Osteoblast (primary cell): ENCODE measurements at regions not wholly inside any gene's neighbourhood (a gene's known extent, or its start where the extent isn't known, plus 50 kb on each side); places are given as distances from the start of the nearest gene placed in this dataset.

ENCODE experiments used
- DNase-seq: peaks from one replicate; pipeline ENCODE4 v3.0.0; 2011; ENCODE audit warnings: low spot score, mixed read lengths; ENCODE audit not compliant: insufficient read length; ENCODE audit errors: missing footprints
- H2AFZ ChIP-seq: 2 replicates; pipeline ENCODE4 v1.6.0; 2011; ENCODE audit warnings: mild to moderate bottlenecking, low read length
- H3K27ac ChIP-seq: 2 replicates; pipeline ENCODE4 v1.5.1; 2011; ENCODE audit warnings: mild to moderate bottlenecking, low read depth, low read length, moderate library complexity
- H3K27me3 ChIP-seq: 2 replicates; pipeline ENCODE4 v1.6.0; 2012; ENCODE audit warnings: mild to moderate bottlenecking, control low read depth, inconsistent platforms, low read length, moderate library complexity; ENCODE audit not compliant: insufficient read depth
- H3K36me3 ChIP-seq: 2 replicates; pipeline ENCODE4 v1.5.1; 2011; ENCODE audit warnings: mild to moderate bottlenecking, low read length, control low read depth, moderate library complexity; ENCODE audit not compliant: insufficient read depth
- H3K4me1 ChIP-seq: 2 replicates; pipeline ENCODE4 v1.5.1; 2011; ENCODE audit warnings: mild to moderate bottlenecking, low read length, control low read depth, moderate library complexity; ENCODE audit not compliant: insufficient read depth
- H3K4me2 ChIP-seq: 2 replicates; pipeline ENCODE4 v1.6.0; 2011; ENCODE audit warnings: mild to moderate bottlenecking, low read length; ENCODE audit not compliant: insufficient read depth
- H3K4me3 ChIP-seq: fragments of 200-600 bp; sonication (generic); 3 replicates; pipeline ENCODE4 v1.5.1; 2012; ENCODE audit warnings: mild to moderate bottlenecking, low read length, inconsistent platforms; ENCODE audit not compliant: insufficient read depth
- H3K79me2 ChIP-seq: 2 replicates; pipeline ENCODE4 v1.6.0; 2012; ENCODE audit warnings: mild to moderate bottlenecking, low read length, control low read depth, inconsistent platforms; ENCODE audit not compliant: insufficient read depth
- H3K9me3 ChIP-seq: 2 replicates; pipeline ENCODE4 v1.5.1; 2011; ENCODE audit warnings: low read depth, low read length, control low read depth
- H4K20me1 ChIP-seq: 2 replicates; pipeline ENCODE4 v1.6.0; 2012; ENCODE audit warnings: mild to moderate bottlenecking, low read length, control low read depth; ENCODE audit not compliant: insufficient read depth
- CTCF ChIP-seq: IDR thresholded peaks from 2 replicates; pipeline ENCODE4 v1.5.1; 2011; ENCODE audit warnings: mild to moderate bottlenecking, low read depth, low read length, moderate library complexity; ENCODE audit errors: extremely low read depth

DNA sequence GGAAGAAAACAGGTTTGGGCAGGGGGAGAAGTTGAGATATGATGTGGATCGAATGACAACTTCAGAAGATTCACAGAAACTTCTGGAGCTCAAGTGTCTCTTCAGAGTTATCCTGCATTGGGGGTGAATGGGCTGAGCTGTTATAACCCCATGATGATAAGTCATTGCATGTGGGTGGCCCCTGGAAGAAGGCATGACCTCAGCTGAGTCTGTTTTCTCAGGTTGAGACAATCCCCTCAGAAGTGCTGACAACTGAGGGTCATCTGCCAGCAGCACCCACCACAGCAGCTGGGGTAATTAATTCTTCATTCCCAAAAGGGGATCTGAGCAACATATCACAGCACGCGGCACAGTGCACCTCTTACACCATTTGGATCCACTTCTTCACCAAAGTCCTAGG, 138.6 kb upstream of the CAMK1G start:
- no peaks in the 10 kb centered on the region for H3K9me3 ChIP-seq
- no peak overlapping the region for H3K27ac ChIP-seq
- no peak overlapping the region for H2AFZ ChIP-seq
- no peaks in the 10 kb centered on the region for H3K4me1 ChIP-seq
- TF ChIP-seq CTCF, result no peak
- no peak for DNase-seq
- H3K4me2 ChIP-seq, result no peak overlapping the region
- H3K4me3 ChIP-seq, result no peak overlapping the region
- no peaks in the 10 kb centered on the region for H3K79me2 ChIP-seq
- H3K27me3 ChIP-seq, result no peaks in the 10 kb centered on the region
- no peaks in the 10 kb centered on the region for H3K36me3 ChIP-seq
- no peaks in the 10 kb centered on the region for H4K20me1 ChIP-seq

- no peaks in the 10 kb centered on the region for H3K27me3 ChIP-seq
- no peak overlapping the region for H3K27ac ChIP-seq
- no peaks in the 10 kb centered on the region for H3K4me1 ChIP-seq
- no peak overlapping the region for H3K4me3 ChIP-seq
- no peaks in the 10 kb centered on the region for H3K79me2 ChIP-seq
- H2AFZ ChIP-seq, result no peak overlapping the region
- H3K4me2 ChIP-seq, result no peak overlapping the region
- DNase-seq, result no peak
- H4K20me1 ChIP-seq, result no peaks in the 10 kb centered on the region
- no peak for TF ChIP-seq CTCF
- H3K36me3 ChIP-seq, result no peaks in the 10 kb centered on the region
- no peaks in the 10 kb centered on the region for H3K9me3 ChIP-seq
These were observed 137.9 kb upstream of the CAMK1G start for GRCh38 chr1:209445576-209445975.

GRCh38 chr1:209446356-209446755, 137.2 kb upstream of the CAMK1G start:
- Histone ChIP-seq H3K79me2 (no peaks in the 10 kb centered on the region), H2AFZ (no peak overlapping the region), H3K27ac (no peak overlapping the region), H3K9me3 (no peaks in the 10 kb centered on the region), H3K27me3 (no peaks in the 10 kb centered on the region), H3K4me3 (no peak overlapping the region), H3K4me2 (no peak overlapping the region), H4K20me1 (no peaks in the 10 kb centered on the region), H3K36me3 (no peaks in the 10 kb centered on the region), H3K4me1 (no peaks in the 10 kb centered on the region)
- DNase-seq, result no peak
- no peak for TF ChIP-seq CTCF

DNA sequence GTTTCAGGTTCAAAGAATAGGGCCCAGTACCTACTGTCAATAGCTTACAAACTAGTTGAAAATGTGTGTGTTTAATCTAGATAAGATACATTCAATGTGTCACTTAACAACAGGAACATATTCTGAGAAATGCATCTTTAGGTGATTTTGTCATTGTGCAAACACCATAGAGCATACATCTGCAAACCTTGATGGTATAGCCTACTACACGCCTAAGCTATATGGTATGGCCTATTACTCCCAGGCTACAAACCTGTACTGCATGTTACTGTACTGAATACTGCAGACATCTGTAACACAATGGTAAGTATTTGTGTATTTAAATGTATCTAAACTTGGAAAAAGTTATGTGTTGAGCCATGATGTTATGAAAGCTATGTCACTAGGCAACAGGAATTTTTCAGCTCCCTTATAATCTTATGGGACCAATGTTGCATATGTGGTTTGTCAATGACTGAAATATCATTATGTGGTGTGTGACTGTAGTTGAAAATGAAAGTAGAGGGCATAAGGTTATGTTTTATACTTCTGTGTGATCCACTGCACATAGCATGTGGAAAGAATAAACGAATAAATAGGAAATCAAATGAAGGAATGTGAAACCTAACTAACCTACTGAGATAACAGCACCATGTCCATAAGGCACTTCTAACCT, 129.0 kb upstream of the CAMK1G start:
- Histone ChIP-seq H4K20me1 (no peaks in the 10 kb centered on the region), H3K4me2 (peak overlapping the region; percentile 2), H3K9me3 (no peaks in the 10 kb centered on the region), H3K27me3 (no peaks in the 10 kb centered on the region), H3K4me3 (no peak overlapping the region), H3K27ac (no peak overlapping the region), H3K79me2 (no peaks in the 10 kb centered on the region), H3K36me3 (no peaks in the 10 kb centered on the region), H3K4me1 (peaks cover 9% of the 10 kb centered on the region), H2AFZ (no peak overlapping the region)
- TF ChIP-seq CTCF, result no peak
- no peak for DNase-seq
